ENCODE measurements at regions not wholly inside any gene's neighbourhood (a gene's known extent, or its start where the extent isn't known, plus 50 kb on each side); places are given as distances from the start of the nearest gene placed in this dataset.
A peak's percentile ranks its signal among the peaks of the same experiment; 100 is the strongest.

DNA sequence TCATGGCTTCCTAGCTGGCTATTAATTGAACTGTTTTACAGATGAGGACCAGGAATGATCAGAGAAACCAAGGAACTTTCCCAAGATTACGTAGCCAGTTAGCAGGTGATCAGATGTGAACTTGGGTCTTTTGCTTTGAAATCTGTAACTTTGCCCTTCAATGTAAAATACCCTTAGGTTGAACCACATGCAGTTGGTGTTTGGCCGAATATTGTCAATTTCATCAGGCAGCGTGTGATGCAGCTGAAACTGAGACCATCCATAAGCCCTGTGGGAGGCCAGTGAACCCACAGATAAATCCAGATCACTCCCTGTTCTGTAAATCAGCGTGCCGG, 150.8 kb downstream of the ETS2 start:
- no peak for ATAC-seq (ENCODE audit: insufficient read depth, low read depth)
- Histone ChIP-seq H2AFZ (ENCODE audit: low read depth, low read length) (no peak overlapping the region), H3K4me2 (ENCODE audit: insufficient read depth, low read length) (no peak overlapping the region)

DNA sequence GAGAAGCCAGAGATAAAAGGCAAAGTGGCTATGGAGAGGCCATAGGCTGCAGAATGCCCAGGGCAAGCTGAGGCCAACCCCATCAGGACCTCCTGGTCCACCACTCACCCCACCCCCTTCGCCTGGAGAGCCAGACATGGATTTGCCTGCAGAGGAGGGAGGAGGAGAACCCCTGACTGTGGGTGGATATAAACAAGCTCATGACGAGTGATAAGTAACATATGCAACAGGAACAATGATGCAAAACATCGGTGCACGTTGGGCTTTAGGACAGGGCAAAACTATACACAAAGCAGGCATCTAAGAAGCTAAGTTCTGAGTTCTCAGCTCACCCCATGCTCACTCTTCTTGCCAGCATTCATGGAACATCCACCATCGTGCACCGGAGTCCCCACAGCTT, 150.3 kb downstream of the ETS2 start:
- no peak overlapping the region for H3K9ac ChIP-seq (ENCODE audit: low read depth, low read length)
- no peak for ATAC-seq (ENCODE audit: insufficient read depth, low read depth)
- no peaks in the 10 kb centered on the region for H3K79me2 ChIP-seq (ENCODE audit: insufficient read depth, low read length)
- no peaks in the 10 kb centered on the region for H3K36me3 ChIP-seq (ENCODE audit: insufficient read depth, low read length)
- no peaks in the 10 kb centered on the region for H4K20me1 ChIP-seq (ENCODE audit: insufficient read depth, low read length)
- no peak overlapping the region; the same call in 1 of the 2 replicates for H3K27ac ChIP-seq (ENCODE audit: low read length)
- TF ChIP-seq, protein P1, sequence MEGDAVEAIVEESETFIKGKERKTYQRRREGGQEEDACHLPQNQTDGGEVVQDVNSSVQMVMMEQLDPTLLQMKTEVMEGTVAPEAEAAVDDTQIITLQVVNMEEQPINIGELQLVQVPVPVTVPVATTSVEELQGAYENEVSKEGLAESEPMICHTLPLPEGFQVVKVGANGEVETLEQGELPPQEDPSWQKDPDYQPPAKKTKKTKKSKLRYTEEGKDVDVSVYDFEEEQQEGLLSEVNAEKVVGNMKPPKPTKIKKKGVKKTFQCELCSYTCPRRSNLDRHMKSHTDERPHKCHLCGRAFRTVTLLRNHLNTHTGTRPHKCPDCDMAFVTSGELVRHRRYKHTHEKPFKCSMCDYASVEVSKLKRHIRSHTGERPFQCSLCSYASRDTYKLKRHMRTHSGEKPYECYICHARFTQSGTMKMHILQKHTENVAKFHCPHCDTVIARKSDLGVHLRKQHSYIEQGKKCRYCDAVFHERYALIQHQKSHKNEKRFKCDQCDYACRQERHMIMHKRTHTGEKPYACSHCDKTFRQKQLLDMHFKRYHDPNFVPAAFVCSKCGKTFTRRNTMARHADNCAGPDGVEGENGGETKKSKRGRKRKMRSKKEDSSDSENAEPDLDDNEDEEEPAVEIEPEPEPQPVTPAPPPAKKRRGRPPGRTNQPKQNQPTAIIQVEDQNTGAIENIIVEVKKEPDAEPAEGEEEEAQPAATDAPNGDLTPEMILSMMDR (IDR thresholded peaks at IDR 0.05; ENCODE audit: borderline replicate concordance, extremely low read depth, low read length, poor library complexity, severe bottlenecking), result no peak
- TF ChIP-seq EZH2 (IDR thresholded peaks at IDR 0.05; ENCODE audit: borderline replicate concordance, low read depth, low read length, severe bottlenecking), result no peak
- no peak overlapping the region for H3K4me3 ChIP-seq (ENCODE audit: low read depth in 1 of 2, low read length in 2 of 2)
- no peaks in the 10 kb centered on the region for H3K9me3 ChIP-seq (ENCODE audit: insufficient read depth, low read length, severe bottlenecking)
- no peak for DNase-seq
- no peak overlapping the region for H3K4me2 ChIP-seq (ENCODE audit: insufficient read depth, low read length)
- no peaks in the 10 kb centered on the region for H3K27me3 ChIP-seq (ENCODE audit: insufficient read depth, low read length, poor library complexity)
- no peak overlapping the region for H2AFZ ChIP-seq (ENCODE audit: low read depth, low read length)
- H3K4me1 ChIP-seq (ENCODE audit: insufficient read depth, low read length), result peaks cover 42% of the 10 kb centered on the region

More for the DNA sequence above, 150.8 kb downstream of the ETS2 start:
- Histone ChIP-seq H3K4me1 (ENCODE audit: insufficient read depth, low read length) (peaks cover 44% of the 10 kb centered on the region), H3K36me3 (ENCODE audit: insufficient read depth, low read length) (no peaks in the 10 kb centered on the region), H3K9ac (ENCODE audit: low read depth, low read length) (no peak overlapping the region), H3K4me3 (ENCODE audit: low read depth in 1 of 2, low read length in 2 of 2) (no peak overlapping the region), H3K27me3 (ENCODE audit: insufficient read depth, low read length, poor library complexity) (no peaks in the 10 kb centered on the region), H3K79me2 (ENCODE audit: insufficient read depth, low read length) (no peaks in the 10 kb centered on the region), H4K20me1 (ENCODE audit: insufficient read depth, low read length) (no peaks in the 10 kb centered on the region), H3K27ac (ENCODE audit: low read length) (0 out of 2 replicates have a peak overlapping the region, but pooled peaks have one; percentile 25), H3K9me3 (ENCODE audit: insufficient read depth, low read length, severe bottlenecking) (no peaks in the 10 kb centered on the region)
- no peak for DNase-seq
- TF ChIP-seq EZH2 (IDR thresholded peaks at IDR 0.05; ENCODE audit: borderline replicate concordance, low read depth, low read length, severe bottlenecking), result no peak
- TF ChIP-seq, protein P1 (IDR thresholded peaks at IDR 0.05; ENCODE audit: borderline replicate concordance, extremely low read depth, low read length, poor library complexity, severe bottlenecking), result no peak

DNA sequence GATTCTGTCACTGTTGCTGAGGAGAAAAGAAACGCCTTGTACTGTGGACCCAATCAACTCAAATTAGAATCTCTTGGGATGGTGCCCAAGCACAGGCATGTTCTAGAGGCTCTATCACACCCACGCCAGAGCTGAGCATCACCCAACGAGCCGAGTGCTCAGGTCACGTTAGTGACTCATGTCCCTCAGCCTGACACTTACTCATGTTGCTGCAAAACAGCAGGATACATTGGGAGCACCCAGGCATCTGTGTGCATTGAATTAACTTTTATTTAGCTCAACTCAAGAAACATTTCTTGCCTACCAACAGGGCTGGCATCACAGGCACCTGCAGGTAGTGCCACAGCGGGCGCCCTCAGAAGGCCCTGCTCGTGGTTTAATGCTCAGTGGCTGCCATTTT, 149.8 kb downstream of the ETS2 start:
- ATAC-seq (ENCODE audit: insufficient read depth, low read depth), result no peak
- TF ChIP-seq EZH2 (IDR thresholded peaks at IDR 0.05; ENCODE audit: borderline replicate concordance, low read depth, low read length, severe bottlenecking), result no peak
- TF ChIP-seq, protein P1 (IDR thresholded peaks at IDR 0.05; ENCODE audit: borderline replicate concordance, extremely low read depth, low read length, poor library complexity, severe bottlenecking), result no peak
- H3K9me3 ChIP-seq (ENCODE audit: insufficient read depth, low read length, severe bottlenecking), result no peaks in the 10 kb centered on the region
- no peak for DNase-seq
- no peaks in the 10 kb centered on the region for H3K27me3 ChIP-seq (ENCODE audit: insufficient read depth, low read length, poor library complexity)
- H3K4me3 ChIP-seq (ENCODE audit: low read depth in 1 of 2, low read length in 2 of 2), result no peak overlapping the region
- no peak overlapping the region for H3K27ac ChIP-seq (ENCODE audit: low read length)
- H2AFZ ChIP-seq (ENCODE audit: low read depth, low read length), result no peak overlapping the region
- no peaks in the 10 kb centered on the region for H3K79me2 ChIP-seq (ENCODE audit: insufficient read depth, low read length)
- H3K36me3 ChIP-seq (ENCODE audit: insufficient read depth, low read length), result no peaks in the 10 kb centered on the region
- no peaks in the 10 kb centered on the region for H4K20me1 ChIP-seq (ENCODE audit: insufficient read depth, low read length)
- H3K4me2 ChIP-seq (ENCODE audit: insufficient read depth, low read length), result no peak overlapping the region
- no peak overlapping the region for H3K9ac ChIP-seq (ENCODE audit: low read depth, low read length)
- H3K4me1 ChIP-seq (ENCODE audit: insufficient read depth, low read length), result peaks cover 37% of the 10 kb centered on the region

DNA sequence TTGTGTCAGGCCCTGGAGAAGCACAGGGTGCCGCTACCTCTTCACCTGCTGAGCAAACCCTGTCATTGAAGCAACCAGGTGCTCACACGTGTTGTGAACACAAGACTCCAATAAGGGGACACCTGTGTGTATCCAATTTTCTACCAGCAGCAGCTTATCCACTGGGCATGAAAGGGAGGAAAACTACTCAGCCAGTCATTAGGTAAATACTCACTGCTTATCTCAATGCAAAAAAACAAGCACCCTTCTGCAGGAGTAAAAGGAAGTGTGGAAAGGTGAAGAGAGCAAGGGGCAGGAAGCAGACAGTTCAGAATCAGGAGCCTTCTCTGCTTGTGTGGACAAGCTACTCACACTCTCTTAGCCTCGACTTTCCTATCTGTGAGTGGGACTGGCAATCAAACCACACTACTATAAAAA, 148.9 kb downstream of the ETS2 start:
- Histone ChIP-seq H3K9me3 (ENCODE audit: insufficient read depth, low read length, severe bottlenecking) (no peaks in the 10 kb centered on the region), H3K27ac (ENCODE audit: low read length) (0 out of 2 replicates have a peak overlapping the region, but pooled peaks have one; percentile 3), H3K36me3 (ENCODE audit: insufficient read depth, low read length) (no peaks in the 10 kb centered on the region), H2AFZ (ENCODE audit: low read depth, low read length) (no peak overlapping the region; the same call in 1 of the 2 replicates), H3K4me1 (ENCODE audit: insufficient read depth, low read length) (peaks cover 29% of the 10 kb centered on the region), H4K20me1 (ENCODE audit: insufficient read depth, low read length) (no peaks in the 10 kb centered on the region), H3K4me3 (ENCODE audit: low read depth in 1 of 2, low read length in 2 of 2) (no peak overlapping the region), H3K27me3 (ENCODE audit: insufficient read depth, low read length, poor library complexity) (no peaks in the 10 kb centered on the region), H3K4me2 (ENCODE audit: insufficient read depth, low read length) (no peak overlapping the region), H3K9ac (ENCODE audit: low read depth, low read length) (no peak overlapping the region), H3K79me2 (ENCODE audit: insufficient read depth, low read length) (no peaks in the 10 kb centered on the region)
- TF ChIP-seq EZH2 (IDR thresholded peaks at IDR 0.05; ENCODE audit: borderline replicate concordance, low read depth, low read length, severe bottlenecking), result no peak
- TF ChIP-seq, protein P1 (IDR thresholded peaks at IDR 0.05; ENCODE audit: borderline replicate concordance, extremely low read depth, low read length, poor library complexity, severe bottlenecking), result no peak
- ATAC-seq (ENCODE audit: insufficient read depth, low read depth) (0 out of 3 replicates have a peak, but pooled peaks have one; percentile 20), DNase-seq (no peak)
